Right cardiac atrium (tissue), 5 donors: ENCODE measurements at regions not wholly inside any gene's neighbourhood (a gene's known extent, or its start where the extent isn't known, plus 50 kb on each side); places are given as distances from the start of the nearest gene placed in this dataset.

ENCODE experiments used
- ATAC-seq, 2 donors: fragments of 200-7000 bp; cut with Tn5 transposase; one replicate each; pipeline versions ENCODE4 v1.8.0 to v1.9.1; 2020; ENCODE audit warnings: moderate library complexity in 2 of 2, mild to moderate bottlenecking in 1 of 2
- DNase-seq, 3 donors: peaks; one replicate each; pipeline ENCODE4 v3.0.0-alpha.2; 2020
- H3K27ac ChIP-seq: one replicate; pipeline ENCODE4 v1.5.1; 2013; ENCODE audit warnings: mild to moderate bottlenecking, low read length, control low read depth, moderate library complexity
- H3K27me3 ChIP-seq: one replicate; pipeline ENCODE4 v1.6.1; 2013; ENCODE audit not compliant: control insufficient read depth, insufficient read depth
- H3K4me1 ChIP-seq: one replicate; pipeline ENCODE4 v1.6.1; 2013; ENCODE audit warnings: low read length; ENCODE audit not compliant: control insufficient read depth, insufficient read depth
- H3K4me3 ChIP-seq: one replicate; pipeline ENCODE4 v1.5.1; 2013; ENCODE audit warnings: low read length, control low read depth
- H3K9me3 ChIP-seq: one replicate; pipeline ENCODE4 v1.6.1; 2013; ENCODE audit warnings: low read length; ENCODE audit not compliant: control insufficient read depth
- WGBS: extraction: QIAGEN DNeasy Blood & Tissue Kit; methylation state at CpG from one replicate; pipeline ENCODE4 v1.1.7; 2013; 5-methylcytosine and 5-hydroxymethylcytosine counted together
- intact Hi-C, 4 donors: fragments of 100-400 bp; cut with DNase I; formaldehyde crosslinking; loops; one replicate each; pipeline versions ENCODE4 v1.11.0 to v1.14.0; 2022 to 2023
- donor health status: healthy with polysubstance abuse.
- donor health status: DM: no; HTN: yes; CAD: no.
- donor health status: DM: no; HTN: no; CAD: no.
- donor health status: DM: no; HTN: yes; CAD: no; lungs with severe emphysema.
- donor health status: DM: yes; HTN: yes; CAD: no.

DNA sequence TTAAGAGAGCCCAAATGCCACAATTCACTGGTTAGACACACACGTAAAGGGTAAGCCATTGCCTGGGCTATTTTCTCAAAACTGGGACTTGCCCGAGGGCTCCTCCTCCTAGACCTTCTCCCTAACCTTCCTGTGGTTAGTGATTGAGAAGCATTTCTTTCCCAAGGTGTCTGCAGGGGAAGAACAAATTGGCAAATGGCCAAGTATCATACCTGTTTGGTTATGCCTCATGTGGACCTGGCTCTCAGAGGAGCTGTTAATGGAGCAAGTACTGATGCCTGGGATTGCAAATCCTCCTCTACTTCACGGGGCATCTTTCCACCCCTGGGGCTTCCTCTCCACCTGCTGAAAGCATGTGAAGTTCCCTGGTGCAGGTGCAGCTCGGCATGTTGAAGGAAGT is 187.5 kb upstream of the CYRIA start:
- no peaks in the 10 kb centered on the region for H3K27me3 ChIP-seq
- H3K4me3 ChIP-seq = no peak overlapping the region
- DNase-seq (no peak), ATAC-seq (no peak)
- 84% methylated on average over 4 of the region's 4 CpGs for WGBS
- H3K4me1 ChIP-seq = no peaks in the 10 kb centered on the region
- H3K9me3 ChIP-seq = no peaks in the 10 kb centered on the region
- no peak overlapping the region for H3K27ac ChIP-seq
- intact Hi-C loops = no loop called here

DNA sequence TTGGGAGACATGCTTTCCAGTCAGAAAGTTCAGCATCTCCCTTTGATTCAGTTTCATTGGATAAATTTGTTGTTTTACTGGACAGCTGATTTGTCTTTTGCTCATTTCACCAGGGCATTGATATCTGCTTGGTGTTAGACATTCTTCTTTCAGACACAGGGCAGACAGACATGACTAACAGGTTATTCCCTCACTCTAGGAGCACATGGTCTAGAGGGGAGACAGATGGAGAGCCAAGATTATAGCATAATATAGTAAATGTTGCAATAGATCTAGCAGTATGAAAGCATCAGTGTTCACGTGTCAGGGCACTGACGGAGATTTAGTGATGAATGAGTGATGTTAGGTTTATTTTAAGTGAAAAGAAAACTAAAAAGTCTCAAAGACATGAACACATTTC is 187.0 kb upstream of the CYRIA start:
- Histone ChIP-seq H3K4me3 (no peak overlapping the region), H3K27ac (no peak overlapping the region), H3K27me3 (no peaks in the 10 kb centered on the region), H3K9me3 (no peaks in the 10 kb centered on the region), H3K4me1 (no peaks in the 10 kb centered on the region)
- DNase-seq (no peak), ATAC-seq (no peak)
- WGBS = 94% methylated on average over 2 of the region's 2 CpGs
- intact Hi-C loops = no loop called here

DNA sequence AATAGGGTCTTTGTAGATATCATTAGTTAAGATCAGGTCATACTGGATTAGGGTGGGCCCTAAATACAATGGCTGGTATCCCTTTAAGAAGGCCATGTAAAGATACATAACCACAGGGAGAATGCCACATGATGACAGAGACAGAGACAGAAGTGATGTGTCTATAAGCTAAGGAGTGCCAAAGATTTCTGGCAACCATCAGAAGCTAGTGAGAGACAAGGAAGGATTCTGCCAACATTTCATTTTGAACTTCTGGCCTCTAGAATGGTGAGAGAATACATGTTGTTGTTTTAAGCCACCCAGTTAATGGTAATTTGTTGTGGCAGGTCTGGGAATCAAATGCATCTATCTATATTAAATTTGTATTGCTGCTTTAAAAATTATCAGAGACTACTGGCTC is 185.5 kb upstream of the CYRIA start:
- ATAC-seq (no peak), DNase-seq (no peak)
- Histone ChIP-seq H3K4me1 (no peaks in the 10 kb centered on the region), H3K27ac (no peak overlapping the region), H3K9me3 (no peaks in the 10 kb centered on the region), H3K4me3 (no peak overlapping the region), H3K27me3 (no peaks in the 10 kb centered on the region)
- intact Hi-C loops = no loop called here

DNA sequence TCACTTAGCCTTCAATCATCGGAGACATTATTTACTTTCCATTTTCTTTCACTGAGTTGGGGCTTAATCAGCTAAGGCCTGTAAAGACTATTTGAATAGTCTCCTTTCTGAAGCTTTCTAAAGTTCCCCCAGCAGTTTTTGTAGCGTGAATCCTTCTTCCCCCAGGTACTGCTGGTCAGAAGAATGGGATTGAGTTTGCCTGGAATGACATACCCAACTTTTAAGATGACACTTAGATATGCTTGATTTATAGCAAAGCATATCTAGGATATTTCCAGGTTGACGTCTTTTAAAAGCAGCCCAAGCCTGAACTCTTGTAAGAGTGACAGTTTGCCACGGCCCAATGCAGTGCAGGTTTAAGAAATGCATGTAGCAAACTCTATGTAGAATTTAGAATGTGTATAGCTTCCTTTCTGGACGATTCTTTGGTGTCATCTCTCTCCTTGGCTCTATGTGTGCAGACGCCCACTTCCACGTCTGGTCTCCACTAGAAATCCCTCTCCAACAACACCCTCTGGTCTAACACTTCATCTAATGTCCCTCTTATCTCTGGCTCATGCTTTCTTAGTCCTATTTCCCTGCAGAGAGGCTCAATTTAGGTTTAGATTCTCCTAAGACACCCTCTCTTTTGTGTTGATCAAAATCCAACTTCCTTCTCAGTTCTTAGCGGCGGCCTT is 175.0 kb upstream of the CYRIA start:
- DNase-seq = no peak
- Histone ChIP-seq H3K4me1 (no peaks in the 10 kb centered on the region), H3K4me3 (no peak overlapping the region), H3K27me3 (peaks cover 3% of the 10 kb centered on the region), H3K9me3 (no peaks in the 10 kb centered on the region), H3K27ac (no peak overlapping the region)
- WGBS = 73% methylated on average over 9 of the region's 9 CpGs
- intact Hi-C loops = no loop called here
- no peak for ATAC-seq

DNA sequence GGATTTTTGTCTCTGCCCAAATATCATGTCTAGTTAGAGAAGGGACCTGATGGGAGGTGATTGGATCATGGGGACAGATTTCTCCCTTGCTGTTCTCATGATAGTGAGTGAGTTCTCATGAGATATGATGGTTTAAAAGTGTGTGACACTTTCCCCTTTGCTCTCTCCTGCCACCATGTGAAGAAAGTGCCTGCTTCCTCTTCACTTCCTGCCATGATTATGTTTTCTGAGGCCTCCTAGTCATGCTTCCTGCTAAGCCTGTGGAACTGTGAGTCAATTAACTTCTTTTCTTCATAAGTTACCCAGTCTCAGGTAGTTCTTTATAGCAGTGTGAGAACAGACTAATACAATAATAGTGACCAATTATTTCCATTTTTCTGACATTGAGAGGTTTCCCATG is 167.3 kb upstream of the CYRIA start:
- no peak for ATAC-seq
- intact Hi-C loops = no loop called here
- H3K4me3 ChIP-seq = no peak overlapping the region
- no peaks in the 10 kb centered on the region for H3K4me1 ChIP-seq
- no peak for DNase-seq
- H3K9me3 ChIP-seq = no peaks in the 10 kb centered on the region
- no peak overlapping the region for H3K27ac ChIP-seq
- H3K27me3 ChIP-seq = peaks cover 3% of the 10 kb centered on the region

DNA sequence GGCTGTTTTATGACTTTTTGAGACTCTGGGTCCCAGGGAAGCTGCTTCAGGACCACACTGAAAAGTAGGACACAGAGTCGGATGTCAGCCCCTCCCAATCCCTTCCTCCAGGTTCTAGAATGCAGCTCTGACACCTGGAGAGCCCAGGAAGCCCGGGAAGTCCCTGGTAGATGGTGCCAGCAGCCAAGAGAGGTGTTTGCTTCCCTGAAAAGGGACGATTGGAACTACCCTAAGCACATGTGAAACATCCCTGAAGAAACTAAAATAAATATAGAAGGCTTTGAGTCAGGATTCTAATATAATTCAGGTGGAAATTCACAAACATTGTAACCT is 163.2 kb upstream of the CYRIA start:
- intact Hi-C loops = no loop called here
- 33% methylated on average over 3 of the region's 3 CpGs for WGBS

DNA sequence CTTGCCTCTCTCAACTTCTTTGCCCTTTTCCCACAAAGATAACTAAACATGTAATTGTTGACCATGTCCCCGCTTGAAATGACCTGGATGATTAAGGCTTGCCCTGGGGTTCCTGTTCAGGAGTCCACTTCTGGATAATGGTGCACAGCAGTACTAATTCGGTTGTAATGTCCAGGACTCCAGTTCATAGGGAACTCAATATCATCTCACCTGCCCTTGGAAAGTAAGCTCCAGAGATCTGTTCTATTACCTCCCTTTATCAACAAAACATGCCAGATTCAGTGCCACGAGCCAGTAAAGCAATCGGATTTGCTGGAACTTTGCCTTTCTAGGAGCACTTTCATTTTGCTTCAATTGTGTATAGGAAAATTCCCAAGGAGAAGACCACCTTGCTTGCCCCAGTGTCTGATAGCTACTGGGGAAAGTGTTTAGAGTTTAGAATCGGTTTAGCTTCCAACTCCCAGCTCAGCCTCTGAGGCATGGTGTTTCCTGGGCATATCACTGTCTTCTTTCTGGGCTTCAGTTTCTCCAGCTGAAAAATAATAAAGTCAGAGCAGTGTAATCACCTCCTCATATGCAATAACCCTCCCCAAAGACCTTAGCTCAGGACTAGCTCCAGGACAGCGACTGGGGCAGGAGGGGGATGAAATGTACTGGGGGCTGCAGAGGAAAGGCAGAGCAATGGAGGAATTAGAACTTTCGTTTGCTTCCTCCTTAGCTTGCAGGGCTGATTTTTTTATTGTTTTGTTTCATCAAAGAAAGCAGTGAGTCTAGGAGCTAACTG is 162.6 kb upstream of the CYRIA start:
- Histone ChIP-seq H3K9me3 (no peaks in the 10 kb centered on the region), H3K27me3 (no peaks in the 10 kb centered on the region), H3K27ac (no peak overlapping the region), H3K4me3 (no peak overlapping the region), H3K4me1 (no peaks in the 10 kb centered on the region)
- intact Hi-C loops = no loop called here
- WGBS = 62% methylated on average over 7 of the region's 7 CpGs
- ATAC-seq = no peak
- DNase-seq = no peak

More for the DNA sequence above, 163.2 kb upstream of the CYRIA start:
- no peaks in the 10 kb centered on the region for H3K4me1 ChIP-seq
- no peaks in the 10 kb centered on the region for H3K9me3 ChIP-seq
- DNase-seq = no peak
- ATAC-seq = no peak
- H3K27ac ChIP-seq = no peak overlapping the region
- no peak overlapping the region for H3K4me3 ChIP-seq
- H3K27me3 ChIP-seq = no peaks in the 10 kb centered on the region

DNA sequence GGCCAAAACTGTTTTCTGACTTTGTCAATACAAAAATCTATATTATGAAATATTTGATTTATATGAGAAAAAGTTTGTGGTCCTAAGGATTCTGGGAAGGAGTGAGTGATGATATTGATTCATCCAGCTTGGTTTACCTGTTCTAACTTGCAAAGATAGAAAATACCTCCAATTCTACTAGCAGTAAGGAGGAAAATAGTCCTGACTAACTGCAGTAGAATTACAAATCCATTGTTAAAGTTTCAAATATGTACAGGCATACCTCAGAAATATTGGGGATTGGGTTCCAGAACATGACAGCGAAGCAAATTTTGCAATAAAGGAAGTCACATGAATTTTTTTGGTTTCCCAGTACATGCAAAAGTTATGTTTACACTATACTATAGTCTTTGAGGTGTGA is 158.8 kb upstream of the CYRIA start:
- no peak for DNase-seq
- intact Hi-C loops = no loop called here
- no peak for ATAC-seq
- Histone ChIP-seq H3K4me3 (no peak overlapping the region), H3K27ac (no peak overlapping the region), H3K27me3 (no peaks in the 10 kb centered on the region), H3K9me3 (no peaks in the 10 kb centered on the region), H3K4me1 (no peaks in the 10 kb centered on the region)
- 90% methylated on average over 1 of the region's 1 CpG for WGBS

DNA sequence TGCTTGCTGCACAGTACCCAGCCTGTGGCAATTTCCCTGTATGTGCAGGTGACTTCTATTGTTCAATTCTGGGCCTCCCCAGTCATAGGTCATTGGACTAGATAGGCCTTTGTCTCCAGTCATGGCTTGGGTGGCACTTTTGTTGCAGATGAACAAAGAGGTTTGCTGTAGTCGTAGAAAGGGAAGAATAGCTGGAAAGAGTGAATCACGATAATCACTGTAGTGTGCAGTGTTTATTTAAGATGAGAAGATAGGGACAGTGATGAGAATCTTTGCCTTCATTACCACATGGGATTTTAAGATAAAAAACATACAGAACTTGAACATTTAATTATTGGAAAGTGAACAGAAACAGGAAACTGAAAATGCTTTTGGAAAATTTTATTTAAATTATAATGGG is 156.1 kb upstream of the CYRIA start:
- 63% methylated on average over 2 of the region's 2 CpGs for WGBS
- intact Hi-C loops = no loop called here
- Histone ChIP-seq H3K9me3 (no peaks in the 10 kb centered on the region), H3K4me3 (no peak overlapping the region), H3K27ac (no peak overlapping the region), H3K27me3 (no peaks in the 10 kb centered on the region), H3K4me1 (no peaks in the 10 kb centered on the region)
- no peak for DNase-seq
- ATAC-seq = no peak

DNA sequence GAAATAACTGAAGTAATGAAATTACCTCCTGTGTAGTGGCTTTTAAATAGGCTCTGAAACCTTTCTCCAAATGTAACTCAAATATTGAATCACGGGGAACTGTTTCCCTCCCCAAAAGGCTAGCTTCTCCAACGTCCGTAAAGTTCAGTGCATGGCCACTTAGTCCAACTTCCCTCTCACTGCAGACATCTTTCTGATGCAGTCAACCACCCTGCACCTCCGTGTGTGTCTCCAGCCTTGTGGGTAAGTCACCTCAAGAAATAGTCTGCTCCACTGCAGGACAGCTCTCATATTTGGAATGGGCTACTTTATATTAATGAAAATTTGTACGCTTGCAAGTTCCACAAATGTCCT is 152.5 kb upstream of the CYRIA start:
- Histone ChIP-seq H3K27ac (no peak overlapping the region), H3K9me3 (no peaks in the 10 kb centered on the region), H3K4me1 (no peaks in the 10 kb centered on the region), H3K27me3 (no peaks in the 10 kb centered on the region), H3K4me3 (no peak overlapping the region)
- DNase-seq (no peak), ATAC-seq (no peak)
- WGBS = 82% methylated on average over 5 of the region's 5 CpGs
- intact Hi-C loops = no loop called here

DNA sequence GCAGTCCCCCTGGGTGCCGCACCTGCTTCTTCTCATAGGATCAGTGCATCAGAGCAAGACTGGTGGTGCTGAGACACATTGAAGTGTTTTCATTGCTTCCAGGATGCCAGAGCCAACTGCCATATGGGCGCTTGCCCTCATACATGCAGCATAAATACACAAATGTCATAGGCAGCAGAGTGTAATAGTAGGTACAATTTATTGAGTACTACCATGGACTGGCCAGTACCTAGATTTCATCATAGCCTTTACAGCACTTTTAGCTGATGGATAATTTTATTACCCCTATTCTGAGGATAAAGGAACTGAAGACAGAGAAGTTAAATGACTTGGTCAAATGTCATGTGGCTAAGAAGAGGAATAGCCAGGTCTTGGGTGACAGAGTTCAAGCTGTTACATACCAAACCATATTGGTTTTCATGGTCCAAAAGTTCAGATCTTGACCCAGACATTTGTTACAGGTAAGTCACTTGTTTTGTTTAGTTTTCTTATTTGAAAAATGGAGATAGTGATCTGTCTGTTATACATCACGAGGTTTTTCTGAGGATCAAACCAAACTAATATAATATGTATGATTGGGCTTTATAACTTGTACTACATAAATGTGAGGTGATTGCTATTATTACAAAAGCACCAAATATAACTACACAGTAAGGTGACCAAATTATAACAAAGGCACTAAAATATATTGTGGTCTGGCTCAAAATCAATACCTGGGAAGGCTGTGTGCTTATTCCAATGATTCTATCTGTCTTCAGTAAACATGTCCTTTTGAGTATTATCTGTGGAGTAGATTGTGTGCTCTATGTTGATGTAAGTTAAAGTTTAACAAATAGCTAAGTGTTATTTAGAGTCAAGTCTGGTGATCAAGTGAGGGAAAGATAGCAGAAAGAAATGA is 151.9 kb upstream of the CYRIA start:
- Histone ChIP-seq H3K27me3 (no peaks in the 10 kb centered on the region), H3K9me3 (no peaks in the 10 kb centered on the region), H3K27ac (no peak overlapping the region), H3K4me1 (no peaks in the 10 kb centered on the region), H3K4me3 (no peak overlapping the region)
- intact Hi-C loops = no loop called here
- DNase-seq (no peak), ATAC-seq (no peak)
- WGBS = 91% methylated on average over 3 of the region's 3 CpGs
